Vagina (tissue), 2 donors: ENCODE measurements at regions not wholly inside any gene's neighbourhood (a gene's known extent, or its start where the extent isn't known, plus 50 kb on each side); places are given as distances from the start of the nearest gene placed in this dataset.

Experiments
- DNase-seq, 2 donors: peaks; one replicate each; pipeline ENCODE4 v3.0.0-alpha.2; 2017; ENCODE audit errors: extremely low spot score in 2 of 2
- H3K27ac ChIP-seq: fragments of 200-600 bp; sonication (generic); one replicate; pipeline ENCODE4 v1.5.1; 2019
- H3K27me3 ChIP-seq: fragments of 200-600 bp; sonication (generic); one replicate; pipeline ENCODE4 v1.5.1; 2019
- H3K36me3 ChIP-seq, 2 donors: fragments of 200-600 bp; sonication (generic); one replicate each; pipeline ENCODE4 v1.5.1; 2017 to 2019
- H3K4me1 ChIP-seq: fragments of 200-600 bp; sonication (generic); one replicate; pipeline ENCODE4 v1.5.1; 2019
- H3K4me3 ChIP-seq, 2 donors: fragments of 200-600 bp; sonication (generic); 1 replicate in 1 of 2; 2 replicates in 1 of 2; pipeline ENCODE4 v1.5.1; 2016 to 2019
- H3K9me3 ChIP-seq: fragments of 200-600 bp; sonication (generic); one replicate; pipeline ENCODE4 v1.5.1; 2019
- CTCF ChIP-seq, 3 experiments: fragments of 450-650 bp in 2 of 3; fragments of 200-600 bp in 1 of 3; sonication (generic) in 1 of 3; IDR thresholded peaks; one replicate each; pipeline ENCODE4 v1.5.1; 2017 to 2019; ENCODE audit warnings: antibody characterized with exemption in 3 of 3, mild to moderate bottlenecking in 2 of 3, moderate library complexity in 2 of 3
- POLR2A ChIP-seq, 2 donors: fragments of 450-650 bp; IDR thresholded peaks; one replicate each; pipeline ENCODE4 v1.6.1; 2017; ENCODE audit warnings: antibody characterized with exemption in 2 of 2, mild to moderate bottlenecking in 2 of 2, moderate library complexity in 2 of 2
- POLR2AphosphoS5 ChIP-seq, 2 donors: sonication (generic); formaldehyde crosslinking; IDR thresholded peaks; one replicate each; pipeline ENCODE4 v1.9.0; 2017; ENCODE audit warnings: antibody characterized with exemption in 2 of 2, mild to moderate bottlenecking in 2 of 2, low read depth in 1 of 2; ENCODE audit not compliant: insufficient read depth in 1 of 2
- intact Hi-C: fragments of 100-400 bp; cut with DNase I; formaldehyde crosslinking; loops from one replicate; pipeline ENCODE4 v1.15.1; 2023

- Histone ChIP-seq H3K27ac (no peak overlapping the region), H3K4me1 (no peaks in the 10 kb centered on the region), H3K36me3 (no peaks in the 10 kb centered on the region), H3K4me3 (no peak overlapping the region), H3K27me3 (no peaks in the 10 kb centered on the region), H3K9me3 (no peaks in the 10 kb centered on the region)
- no peak for DNase-seq
- TF ChIP-seq CTCF (IDR thresholded peaks at IDR 0.05) = no peak
- no peak for TF ChIP-seq POLR2A (IDR thresholded peaks at IDR 0.05)
- TF ChIP-seq POLR2AphosphoS5 (IDR thresholded peaks at IDR 0.05; ENCODE audit: insufficient read depth in 1 of 2, low read depth in 1 of 2) = no peak
- intact Hi-C loops = no loop called here
These were observed 123.6 kb upstream of the LRFN2 start for GRCh38 chr6:40710626-40711330.

- no peak overlapping the region for H3K27ac ChIP-seq
- no peak for TF ChIP-seq POLR2AphosphoS5 (IDR thresholded peaks at IDR 0.05; ENCODE audit: insufficient read depth in 1 of 2, low read depth in 1 of 2)
- no peak for TF ChIP-seq POLR2A (IDR thresholded peaks at IDR 0.05)
- no peak for TF ChIP-seq CTCF (IDR thresholded peaks at IDR 0.05)
- DNase-seq = no peak
- no peaks in the 10 kb centered on the region for H3K4me1 ChIP-seq
- intact Hi-C loops = no loop called here
- H3K9me3 ChIP-seq = no peaks in the 10 kb centered on the region
- no peak overlapping the region for H3K4me3 ChIP-seq
- H3K27me3 ChIP-seq = no peaks in the 10 kb centered on the region
- no peaks in the 10 kb centered on the region for H3K36me3 ChIP-seq
These were observed 120.9 kb upstream of the LRFN2 start for GRCh38 chr6:40708049-40708448.

GRCh38 chr6:40706178-40706577 is 119.0 kb upstream of the LRFN2 start:
- Histone ChIP-seq H3K9me3 (no peaks in the 10 kb centered on the region), H3K4me3 (no peak overlapping the region), H3K36me3 (no peaks in the 10 kb centered on the region), H3K27ac (no peak overlapping the region), H3K4me1 (no peaks in the 10 kb centered on the region), H3K27me3 (no peaks in the 10 kb centered on the region)
- DNase-seq = no peak
- intact Hi-C loops = no loop called here
- TF ChIP-seq CTCF (IDR thresholded peaks at IDR 0.05) (no peak), POLR2AphosphoS5 (IDR thresholded peaks at IDR 0.05; ENCODE audit: insufficient read depth in 1 of 2, low read depth in 1 of 2) (no peak), POLR2A (IDR thresholded peaks at IDR 0.05) (no peak)

- TF ChIP-seq CTCF (IDR thresholded peaks at IDR 0.05) = no peak
- TF ChIP-seq POLR2AphosphoS5 (IDR thresholded peaks at IDR 0.05; ENCODE audit: insufficient read depth in 1 of 2, low read depth in 1 of 2) = no peak
- no peak for TF ChIP-seq POLR2A (IDR thresholded peaks at IDR 0.05)
- Histone ChIP-seq H3K4me1 (no peaks in the 10 kb centered on the region), H3K9me3 (no peaks in the 10 kb centered on the region), H3K27ac (no peak overlapping the region), H3K27me3 (no peaks in the 10 kb centered on the region), H3K36me3 (no peaks in the 10 kb centered on the region), H3K4me3 (no peak overlapping the region)
- DNase-seq = no peak
- intact Hi-C loops = no loop called here
These were observed 118.2 kb upstream of the LRFN2 start for GRCh38 chr6:40705354-40705753.

GRCh38 chr6:40701352-40702007 is 114.3 kb upstream of the LRFN2 start:
- Histone ChIP-seq H3K36me3 (no peaks in the 10 kb centered on the region), H3K4me1 (no peaks in the 10 kb centered on the region), H3K27ac (no peak overlapping the region), H3K4me3 (no peak overlapping the region), H3K27me3 (no peaks in the 10 kb centered on the region), H3K9me3 (no peaks in the 10 kb centered on the region)
- no peak for DNase-seq
- TF ChIP-seq CTCF (IDR thresholded peaks at IDR 0.05) (no peak), POLR2AphosphoS5 (IDR thresholded peaks at IDR 0.05; ENCODE audit: insufficient read depth in 1 of 2, low read depth in 1 of 2) (no peak), POLR2A (IDR thresholded peaks at IDR 0.05) (no peak)
- intact Hi-C loops = no loop called here
